HG03565 (cell line): ENCODE measurements at regions not wholly inside any gene's neighbourhood (a gene's known extent, or its start where the extent isn't known, plus 50 kb on each side); places are given as distances from the start of the nearest gene placed in this dataset.
A peak's percentile ranks its signal among the peaks of the same experiment; 100 is the strongest.
"Not testable (repeated sequence)": the region's sequence is repeated elsewhere in the genome, so short reads cannot be mapped to it uniquely, and the experiment has no call there.

Source experiments
- ATAC-seq: cut with Tn5 transposase; IDR thresholded peaks from one replicate; pipeline ENCODE4 v1.9.1; 2021; ENCODE audit warnings: mild to moderate bottlenecking, moderate library complexity; ENCODE audit not compliant: unreplicated experiment

GRCh38 chr12:90515199-90516175 is 439.5 kb downstream of the CCER1 start:
- ATAC-seq = peak; percentile 98

GRCh38 chr12:90514325-90514724 is 440.7 kb downstream of the CCER1 start:
- no peak for ATAC-seq

- no peak for ATAC-seq
Measured at GRCh38 chr12:90512518-90512917, 442.5 kb downstream of the CCER1 start.

GRCh38 chr12:90510948-90511347 is 444.0 kb downstream of the CCER1 start:
- ATAC-seq = no peak

- ATAC-seq = no peak
Measured at GRCh38 chr12:90504806-90505205, 450.2 kb downstream of the CCER1 start.

- no peak for ATAC-seq
Measured at GRCh38 chr12:90502070-90502469, 452.9 kb downstream of the CCER1 start.

GRCh38 chr12:90501412-90501811 is 453.6 kb downstream of the CCER1 start:
- no peak for ATAC-seq

GRCh38 chr12:90499795-90500194 is 455.2 kb downstream of the CCER1 start:
- no peak for ATAC-seq

GRCh38 chr12:90497923-90498545 is 456.9 kb downstream of the CCER1 start:
- no peak for ATAC-seq

- no peak for ATAC-seq
Measured at GRCh38 chr12:90490355-90490754, 464.6 kb downstream of the CCER1 start.

GRCh38 chr12:90489141-90489540 is 465.8 kb downstream of the CCER1 start:
- no peak for ATAC-seq

GRCh38 chr12:90485560-90485959 is 469.4 kb downstream of the CCER1 start:
- no peak for ATAC-seq

- no peak for ATAC-seq
Measured at GRCh38 chr12:90484094-90484493, 470.9 kb downstream of the CCER1 start.

- no peak for ATAC-seq
Measured at GRCh38 chr12:90481748-90482147, 473.2 kb downstream of the CCER1 start.

GRCh38 chr12:90479237-90479636 is 475.7 kb downstream of the CCER1 start:
- ATAC-seq = no peak

- no peak for ATAC-seq
Measured at GRCh38 chr12:90473831-90474230, 481.1 kb downstream of the CCER1 start.

- ATAC-seq = no peak
Measured at GRCh38 chr12:90460681-90461080, 494.3 kb downstream of the CCER1 start.

GRCh38 chr12:90456248-90456647 is 498.7 kb downstream of the CCER1 start:
- ATAC-seq = no peak

- ATAC-seq = no peak
Measured at GRCh38 chr12:90455756-90456155, 499.2 kb downstream of the CCER1 start.

- no peak for ATAC-seq
Measured at GRCh38 chr12:90449611-90450010, 505.4 kb downstream of the CCER1 start.

GRCh38 chr12:90443466-90443865 is 511.5 kb downstream of the CCER1 start:
- not testable (repeated sequence) for ATAC-seq

GRCh38 chr12:90441431-90441830 is 513.5 kb downstream of the CCER1 start:
- no peak for ATAC-seq
